Activated CD4-positive, alpha-beta T cell treated with anti-CD3 and anti-CD28 coated beads for 36 hours (primary cell): ENCODE measurements at regions not wholly inside any gene's neighbourhood (a gene's known extent, or its start where the extent isn't known, plus 50 kb on each side); places are given as distances from the start of the nearest gene placed in this dataset.

Experiments used
- ATAC-seq: fragments of 200-7000 bp; cut with Tn5 transposase; one replicate; pipeline ENCODE4 v1.10.0; 2021; ENCODE audit warnings: mild to moderate bottlenecking, moderate library complexity
- CTCF ChIA-PET: fragments of 350-600 bp; sonication (Branson Sonifier 250); formaldehyde crosslinking; loops from one replicate; lab custom pipeline; 2021; ENCODE audit warnings: antibody characterized with exemption; lab: Charles Lee
- POLR2A ChIA-PET: fragments of 350-600 bp; sonication (Branson Sonifier 250); formaldehyde crosslinking; loops from one replicate; lab custom pipeline; 2021; ENCODE audit warnings: antibody characterized with exemption, inconsistent platforms; lab: Charles Lee
- DNase-seq: peaks from one replicate; pipeline ENCODE4 v3.0.0-alpha.2; 2020
- H3K27ac Mint-ChIP-seq: one replicate; pipeline ENCODE4 v1.8.0; 2021; ENCODE audit warnings: mixed read lengths
- H3K27me3 Mint-ChIP-seq: one replicate; pipeline ENCODE4 v1.8.0; 2021; ENCODE audit warnings: mixed read lengths
- H3K36me3 Mint-ChIP-seq: one replicate; pipeline ENCODE4 v1.8.0; 2021; ENCODE audit warnings: low read depth, mixed read lengths
- H3K4me1 Mint-ChIP-seq: one replicate; pipeline ENCODE4 v1.8.0; 2021; ENCODE audit warnings: mixed read lengths
- H3K4me3 Mint-ChIP-seq: one replicate; pipeline ENCODE4 v1.8.0; 2021; ENCODE audit warnings: mild to moderate bottlenecking, moderate library complexity, mixed read lengths
- H3K9me3 Mint-ChIP-seq: one replicate; pipeline ENCODE4 v1.8.0; 2021; ENCODE audit warnings: low read depth, mixed read lengths
- intact Hi-C, 2 experiments: fragments of 100-400 bp; cut with DNase I in 1 of 2; cut with micrococcal nuclease in 1 of 2; formaldehyde crosslinking; loops; one replicate each; pipeline versions ENCODE4 v1.14.2 to v1.15.1; 2022 to 2024; cut with DNase I, micrococcal nuclease

DNA sequence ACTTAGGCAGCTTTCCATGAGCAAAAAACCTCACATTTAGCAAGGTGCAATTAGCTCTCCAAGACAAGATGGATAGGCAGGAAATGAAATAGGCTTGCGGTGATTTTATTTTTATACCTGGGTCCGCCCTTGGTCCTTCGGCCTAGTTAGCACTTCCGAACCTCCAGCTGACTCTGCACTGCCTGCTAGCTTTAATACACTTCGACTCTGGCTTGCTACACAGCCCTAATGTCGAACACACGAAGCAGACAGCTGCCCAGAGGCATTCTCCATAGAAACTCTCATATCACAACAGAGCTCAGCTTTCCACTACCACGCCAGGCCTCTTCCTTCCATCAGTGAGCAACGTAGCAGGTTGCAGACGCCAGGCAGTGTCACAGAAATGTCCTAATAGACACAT lies 688.0 kb downstream of the VRK1 start:
- Mint-ChIP-seq H3K36me3 (no peaks in the 10 kb centered on the region), H3K9me3 (no peaks in the 10 kb centered on the region), H3K4me3 (no peak overlapping the region), H3K27me3 (no peaks in the 10 kb centered on the region), H3K4me1 (no peaks in the 10 kb centered on the region), H3K27ac (no peak overlapping the region)
- intact Hi-C loops = no loop called here
- ChIA-PET CTCF (no interaction called here), POLR2A (no interaction called here)
- DNase-seq (no peak), ATAC-seq (no peak)

- POLR2A ChIA-PET = no interaction called here
- intact Hi-C loops = no loop called here
- H3K27me3 Mint-ChIP-seq = no peaks in the 10 kb centered on the region
- H3K27ac Mint-ChIP-seq = no peak overlapping the region
- DNase-seq (no peak), ATAC-seq (no peak)
- H3K9me3 Mint-ChIP-seq = no peaks in the 10 kb centered on the region
- H3K4me3 Mint-ChIP-seq = no peak overlapping the region
- H3K4me1 Mint-ChIP-seq = no peaks in the 10 kb centered on the region
- H3K36me3 Mint-ChIP-seq = no peaks in the 10 kb centered on the region
- CTCF ChIA-PET = no interaction called here
These were observed 689.5 kb downstream of the VRK1 start for GRCh38 chr14:97486601-97487120.

GRCh38 chr14:97489750-97490149 lies 692.6 kb downstream of the VRK1 start:
- Mint-ChIP-seq H3K27me3 (no peaks in the 10 kb centered on the region), H3K9me3 (peaks cover 9% of the 10 kb centered on the region), H3K4me1 (no peaks in the 10 kb centered on the region), H3K4me3 (no peak overlapping the region), H3K27ac (no peak overlapping the region), H3K36me3 (no peaks in the 10 kb centered on the region)
- DNase-seq (no peak), ATAC-seq (no peak)
- intact Hi-C loops = no loop called here
- ChIA-PET CTCF (no interaction called here), POLR2A (no interaction called here)

DNA sequence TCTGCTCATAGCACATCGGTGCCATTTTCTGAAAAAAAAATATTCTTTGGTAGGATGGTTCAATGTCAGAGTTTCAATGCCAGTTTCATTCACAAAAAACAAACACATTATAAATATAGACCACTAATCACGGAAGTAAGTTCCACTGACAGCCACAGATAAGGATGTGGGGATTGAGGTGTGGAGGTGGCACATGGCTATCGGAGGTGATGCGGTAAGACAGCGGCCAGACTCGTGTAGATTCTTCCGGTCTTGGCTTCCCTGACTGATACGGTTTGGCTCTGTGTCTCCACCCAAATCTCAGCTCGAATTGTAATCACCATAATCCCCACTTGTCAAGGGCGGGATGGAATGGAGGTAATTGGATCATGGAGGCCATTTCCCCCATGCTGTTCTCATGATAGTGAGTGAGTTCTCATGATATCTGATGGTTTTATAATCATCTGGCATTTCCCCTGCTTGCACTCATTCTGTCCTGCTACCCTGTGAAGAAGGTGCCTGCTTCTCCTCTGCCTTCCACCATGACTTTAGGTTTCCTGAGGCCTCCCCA lies 693.4 kb downstream of the VRK1 start:
- Mint-ChIP-seq H3K27ac (no peak overlapping the region), H3K36me3 (no peaks in the 10 kb centered on the region), H3K4me3 (no peak overlapping the region), H3K9me3 (peaks cover 9% of the 10 kb centered on the region), H3K27me3 (no peaks in the 10 kb centered on the region), H3K4me1 (no peaks in the 10 kb centered on the region)
- CTCF ChIA-PET = no interaction called here
- DNase-seq (no peak), ATAC-seq (no peak)
- POLR2A ChIA-PET = no interaction called here
- intact Hi-C loops = no loop called here

GRCh38 chr14:97491697-97492096 lies 694.5 kb downstream of the VRK1 start:
- H3K27me3 Mint-ChIP-seq = no peaks in the 10 kb centered on the region
- CTCF ChIA-PET = interaction anchor here (0.9 kb wide), 1 partner anchor 13 kb away, joined by 3 read pairs; no protein-coding TSS in a partner anchor
- POLR2A ChIA-PET = no interaction called here
- H3K9me3 Mint-ChIP-seq = peaks cover 9% of the 10 kb centered on the region
- no peaks in the 10 kb centered on the region for H3K36me3 Mint-ChIP-seq
- intact Hi-C loops = no loop called here
- no peak overlapping the region for H3K27ac Mint-ChIP-seq
- no peaks in the 10 kb centered on the region for H3K4me1 Mint-ChIP-seq
- DNase-seq = no peak
- ATAC-seq = no peak
- no peak overlapping the region for H3K4me3 Mint-ChIP-seq

DNA sequence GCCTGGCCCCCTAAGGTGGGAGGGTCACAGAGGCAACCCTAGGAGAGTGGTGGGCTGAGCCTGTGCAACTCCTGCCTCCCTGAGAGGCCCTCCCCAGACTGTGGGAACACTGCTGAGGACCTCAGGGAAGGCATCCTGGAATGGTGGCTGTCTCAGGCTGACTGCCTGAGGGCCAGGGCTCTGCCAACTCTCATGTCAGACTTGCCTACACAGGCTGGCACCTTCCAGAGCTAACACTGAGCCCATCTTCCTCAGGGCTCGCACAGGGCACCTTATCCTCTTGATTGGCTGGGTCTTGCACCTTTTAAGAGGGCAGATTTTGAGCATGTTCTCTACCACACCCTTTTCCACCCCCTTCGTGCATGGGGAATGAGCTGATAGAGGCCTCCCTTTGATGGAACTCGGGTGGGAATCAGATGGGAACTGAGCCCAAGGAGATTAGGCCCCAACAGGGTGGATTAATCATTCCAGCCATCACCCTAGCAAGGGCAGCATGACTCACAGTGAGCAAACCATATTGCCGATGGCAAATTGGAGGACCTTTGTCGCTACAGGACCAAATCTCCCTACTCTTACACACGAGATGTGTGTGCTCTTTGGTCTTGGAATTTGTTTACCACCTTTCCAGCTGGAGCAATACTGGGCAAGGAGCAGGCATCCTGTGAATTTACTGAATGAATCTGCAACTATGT lies 702.8 kb downstream of the VRK1 start:
- no peak for ATAC-seq
- CTCF ChIA-PET = no interaction called here
- intact Hi-C loops = no loop called here

DNA sequence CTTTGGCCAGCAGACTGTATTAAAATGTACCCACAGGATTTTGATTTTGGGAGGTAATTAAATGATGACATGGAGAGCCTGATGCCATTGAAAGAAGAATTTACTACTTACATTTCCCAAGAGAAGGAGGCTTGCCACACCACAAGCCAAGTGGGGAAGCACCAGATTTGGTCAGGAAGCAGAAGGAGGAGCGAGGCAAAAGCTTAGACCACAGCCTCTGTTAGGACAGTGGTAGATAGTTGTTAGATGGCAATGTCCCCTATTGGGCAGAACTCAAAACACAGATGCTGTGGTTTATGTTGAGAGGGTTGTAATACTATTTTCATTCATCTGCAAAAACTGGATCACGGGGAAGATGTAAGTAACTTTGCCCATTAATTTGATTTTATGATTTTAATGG lies 709.4 kb downstream of the VRK1 start:
- no peaks in the 10 kb centered on the region for H3K27me3 Mint-ChIP-seq
- intact Hi-C loops = no loop called here
- H3K9me3 Mint-ChIP-seq = peaks cover 8% of the 10 kb centered on the region
- CTCF ChIA-PET = no interaction called here
- no peak overlapping the region for H3K27ac Mint-ChIP-seq
- peaks cover 1% of the 10 kb centered on the region for H3K36me3 Mint-ChIP-seq
- H3K4me1 Mint-ChIP-seq = no peaks in the 10 kb centered on the region
- DNase-seq = no peak
- POLR2A ChIA-PET = no interaction called here
- no peak for ATAC-seq
- H3K4me3 Mint-ChIP-seq = no peak overlapping the region

More for the DNA sequence above, 702.8 kb downstream of the VRK1 start:
- Mint-ChIP-seq H3K4me1 (no peaks in the 10 kb centered on the region), H3K27ac (no peak overlapping the region), H3K36me3 (no peaks in the 10 kb centered on the region), H3K9me3 (no peaks in the 10 kb centered on the region), H3K27me3 (no peaks in the 10 kb centered on the region), H3K4me3 (no peak overlapping the region)
- no peak for DNase-seq
- POLR2A ChIA-PET = no interaction called here

DNA sequence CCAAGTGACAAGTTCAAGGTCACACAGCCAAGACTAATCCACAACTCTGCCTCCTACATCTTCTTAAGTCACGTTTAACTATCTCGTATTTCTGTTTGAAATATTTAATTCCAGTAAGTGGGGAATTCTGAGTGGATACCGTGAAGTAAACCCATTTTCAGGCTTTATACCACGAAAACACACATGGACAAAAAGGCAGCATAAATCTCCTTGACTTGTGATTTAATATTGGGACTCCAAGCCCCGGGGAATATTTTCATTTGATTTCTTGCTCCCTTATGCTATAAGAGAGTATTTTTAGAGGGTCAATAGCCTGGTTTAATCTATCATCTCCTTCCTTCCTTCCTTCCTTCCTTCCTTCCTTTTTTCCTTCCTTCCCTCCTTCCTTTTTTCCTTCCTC lies 716.7 kb downstream of the VRK1 start:
- intact Hi-C loops = no loop called here
- Mint-ChIP-seq H3K27me3 (no peaks in the 10 kb centered on the region), H3K27ac (no peak overlapping the region), H3K36me3 (no peaks in the 10 kb centered on the region), H3K4me1 (no peaks in the 10 kb centered on the region), H3K4me3 (no peak overlapping the region), H3K9me3 (no peaks in the 10 kb centered on the region)
- DNase-seq = no peak
- ATAC-seq = no peak
- POLR2A ChIA-PET = no interaction called here
- CTCF ChIA-PET = no interaction called here

GRCh38 chr14:97517566-97518234 lies 720.5 kb downstream of the VRK1 start:
- ChIA-PET POLR2A (no interaction called here), CTCF (no interaction called here)
- no peak for DNase-seq
- ATAC-seq = no peak
- H3K27ac Mint-ChIP-seq = no peak overlapping the region
- H3K27me3 Mint-ChIP-seq = no peaks in the 10 kb centered on the region
- H3K4me3 Mint-ChIP-seq = no peak overlapping the region
- H3K9me3 Mint-ChIP-seq = no peaks in the 10 kb centered on the region
- no peaks in the 10 kb centered on the region for H3K4me1 Mint-ChIP-seq
- H3K36me3 Mint-ChIP-seq = no peaks in the 10 kb centered on the region
- intact Hi-C loops = no loop called here

GRCh38 chr14:97523936-97524335 lies 726.8 kb downstream of the VRK1 start:
- ChIA-PET CTCF (interaction anchor here (1.2 to 1.6 kb wide), 2 partner anchors 8 to 16 kb away, joined by 4 to 7 read pairs; no protein-coding TSS in a partner anchor), POLR2A (no interaction called here)
- Mint-ChIP-seq H3K27ac (no peak overlapping the region), H3K4me1 (peaks cover 6% of the 10 kb centered on the region), H3K27me3 (no peaks in the 10 kb centered on the region), H3K9me3 (no peaks in the 10 kb centered on the region), H3K36me3 (no peaks in the 10 kb centered on the region), H3K4me3 (no peak overlapping the region)
- ATAC-seq = no peak
- DNase-seq = no peak
- intact Hi-C loops = no loop called here

DNA sequence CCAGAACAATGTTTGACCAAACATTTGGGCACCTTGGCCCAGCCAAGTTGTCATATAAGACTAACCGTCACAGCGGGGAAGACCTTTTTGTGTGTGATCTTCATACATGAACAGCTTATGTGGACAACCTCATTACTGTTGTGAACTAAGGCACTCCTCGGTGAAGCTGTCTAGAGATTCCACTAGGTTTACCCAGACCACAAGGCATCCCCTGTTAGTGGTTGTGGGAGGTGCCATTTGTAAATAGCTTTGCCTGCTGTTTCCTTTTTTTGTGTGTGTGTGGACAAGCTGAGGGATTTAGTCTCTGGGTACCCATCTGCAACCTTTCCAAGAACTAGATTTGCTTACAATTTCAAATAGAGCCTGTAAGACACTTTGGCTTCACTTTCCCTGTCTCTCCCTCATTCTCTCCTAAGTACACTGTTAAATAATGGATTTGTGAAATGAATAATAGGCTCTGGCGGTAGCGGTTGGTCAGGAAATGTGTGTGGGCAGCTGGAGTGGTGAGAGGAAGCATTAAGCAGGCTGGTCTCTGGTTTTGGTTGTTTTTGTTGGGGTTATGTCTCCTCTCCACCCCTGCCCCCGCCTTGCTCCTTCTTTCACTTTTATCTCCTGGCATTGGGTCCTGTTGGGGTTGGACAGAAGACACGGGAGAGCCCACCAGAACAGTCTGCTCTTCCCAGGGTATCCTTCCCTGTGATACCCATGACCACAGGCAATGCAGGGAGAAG lies 727.6 kb downstream of the VRK1 start:
- ATAC-seq (no peak), DNase-seq (no peak)
- Mint-ChIP-seq H3K36me3 (no peaks in the 10 kb centered on the region), H3K27me3 (no peaks in the 10 kb centered on the region), H3K27ac (no peak overlapping the region), H3K9me3 (no peaks in the 10 kb centered on the region), H3K4me1 (peaks cover 6% of the 10 kb centered on the region), H3K4me3 (no peak overlapping the region)
- ChIA-PET CTCF (interaction anchor here (0.6 kb wide), 1 partner anchor 180 kb away, joined by 3 read pairs; no protein-coding TSS in a partner anchor), POLR2A (no interaction called here)
- intact Hi-C loops = no loop called here
